DND-41 (cell line): ENCODE measurements at regions not wholly inside any gene's neighbourhood (a gene's known extent, or its start where the extent isn't known, plus 50 kb on each side); places are given as distances from the start of the nearest gene placed in this dataset.

Source experiments
- ATAC-seq: fragments of 200-7000 bp; cut with Tn5 transposase; 3 replicates; pipeline ENCODE4 v1.9.1; 2021; ENCODE audit warnings: low read depth; ENCODE audit not compliant: insufficient read depth
- DNase-seq: peaks from one replicate; pipeline ENCODE4 v3.0.0-alpha.2; 2020
- H2AFZ ChIP-seq: 2 replicates; pipeline ENCODE4 v1.6.0; 2012; ENCODE audit warnings: low read depth, low read length
- H3K27ac ChIP-seq: 2 replicates; pipeline ENCODE4 v1.5.1; 2012; ENCODE audit warnings: low read length, inconsistent platforms
- H3K27me3 ChIP-seq: fragments of 200-600 bp; sonication (generic); 2 replicates; pipeline ENCODE4 v1.6.0; 2012; ENCODE audit warnings: low read length, mild to moderate bottlenecking, inconsistent platforms; ENCODE audit not compliant: insufficient read depth, poor library complexity
- H3K36me3 ChIP-seq: 2 replicates; pipeline ENCODE4 v1.5.1; 2012; ENCODE audit warnings: low read length, inconsistent platforms; ENCODE audit not compliant: insufficient read depth
- H3K4me1 ChIP-seq: 2 replicates; pipeline ENCODE4 v1.5.1; 2012; ENCODE audit warnings: mild to moderate bottlenecking, low read length; ENCODE audit not compliant: insufficient read depth
- H3K4me2 ChIP-seq: 2 replicates; pipeline ENCODE4 v1.6.0; 2012; ENCODE audit warnings: mild to moderate bottlenecking, moderate library complexity, low read length, inconsistent platforms; ENCODE audit not compliant: insufficient read depth
- H3K4me3 ChIP-seq, 2 experiments: fragments of 200-600 bp in 1 of 2; shearing (Covaris generic) in 1 of 2; 2 replicates each; pipeline ENCODE4 v1.5.1; 2012 to 2016; ENCODE audit warnings: inconsistent platforms in 2 of 2, low read length in 2 of 2, mild to moderate bottlenecking in 2 of 2, low read depth in 1 of 2, moderate library complexity in 1 of 2
- H3K79me2 ChIP-seq: 2 replicates; pipeline ENCODE4 v1.6.0; 2012; ENCODE audit warnings: low read length, inconsistent platforms; ENCODE audit not compliant: insufficient read depth
- H3K9ac ChIP-seq: 2 replicates; pipeline ENCODE4 v1.6.0; 2012; ENCODE audit warnings: low read depth, mild to moderate bottlenecking, inconsistent platforms, low read length, moderate library complexity
- H3K9me3 ChIP-seq: 2 replicates; pipeline ENCODE4 v1.5.1; 2012; ENCODE audit warnings: low read length, moderate library complexity, mild to moderate bottlenecking, inconsistent platforms; ENCODE audit not compliant: insufficient read depth, severe bottlenecking
- H4K20me1 ChIP-seq: 2 replicates; pipeline ENCODE4 v1.6.0; 2012; ENCODE audit warnings: low read length; ENCODE audit not compliant: insufficient read depth
- EZH2 ChIP-seq: IDR thresholded peaks from 3 replicates; pipeline ENCODE4 v1.6.1; 2012; ENCODE audit warnings: borderline replicate concordance, low read depth, mild to moderate bottlenecking, moderate library complexity, low read length, inconsistent platforms; ENCODE audit not compliant: severe bottlenecking
- TF ChIP-seq, protein P1 (sequence below): IDR thresholded peaks from 2 replicates; pipeline ENCODE4 v1.5.1; 2012; ENCODE audit warnings: borderline replicate concordance, low read length, moderate library complexity, mild to moderate bottlenecking; ENCODE audit not compliant: poor library complexity, severe bottlenecking; ENCODE audit errors: extremely low read depth

DNA sequence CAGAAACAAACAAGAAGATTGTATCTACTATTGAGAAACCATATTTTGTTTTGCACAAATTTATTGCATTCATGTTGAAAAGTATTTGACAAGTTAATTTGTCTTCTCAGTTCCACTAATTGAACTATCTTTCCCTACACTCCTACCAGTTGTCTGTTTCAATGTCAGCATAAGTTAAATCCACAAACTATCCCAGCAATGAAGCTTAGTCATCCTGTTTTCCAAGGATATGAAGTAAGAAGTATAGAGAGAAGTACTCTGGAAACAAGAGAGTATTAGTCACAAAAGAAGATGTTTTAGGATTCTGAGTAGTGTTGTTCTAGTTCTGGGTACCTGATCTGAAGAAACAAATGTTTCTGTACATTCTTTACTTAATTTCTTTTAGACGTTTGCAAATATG lies 261.6 kb upstream of the ZNF804A start:
- no peak overlapping the region for H3K27ac ChIP-seq
- no peaks in the 10 kb centered on the region for H3K36me3 ChIP-seq
- H3K79me2 ChIP-seq, result no peaks in the 10 kb centered on the region
- H3K27me3 ChIP-seq, result no peaks in the 10 kb centered on the region
- H3K4me1 ChIP-seq, result no peaks in the 10 kb centered on the region
- no peak overlapping the region for H3K4me2 ChIP-seq
- no peak for TF ChIP-seq EZH2
- TF ChIP-seq, protein P1, sequence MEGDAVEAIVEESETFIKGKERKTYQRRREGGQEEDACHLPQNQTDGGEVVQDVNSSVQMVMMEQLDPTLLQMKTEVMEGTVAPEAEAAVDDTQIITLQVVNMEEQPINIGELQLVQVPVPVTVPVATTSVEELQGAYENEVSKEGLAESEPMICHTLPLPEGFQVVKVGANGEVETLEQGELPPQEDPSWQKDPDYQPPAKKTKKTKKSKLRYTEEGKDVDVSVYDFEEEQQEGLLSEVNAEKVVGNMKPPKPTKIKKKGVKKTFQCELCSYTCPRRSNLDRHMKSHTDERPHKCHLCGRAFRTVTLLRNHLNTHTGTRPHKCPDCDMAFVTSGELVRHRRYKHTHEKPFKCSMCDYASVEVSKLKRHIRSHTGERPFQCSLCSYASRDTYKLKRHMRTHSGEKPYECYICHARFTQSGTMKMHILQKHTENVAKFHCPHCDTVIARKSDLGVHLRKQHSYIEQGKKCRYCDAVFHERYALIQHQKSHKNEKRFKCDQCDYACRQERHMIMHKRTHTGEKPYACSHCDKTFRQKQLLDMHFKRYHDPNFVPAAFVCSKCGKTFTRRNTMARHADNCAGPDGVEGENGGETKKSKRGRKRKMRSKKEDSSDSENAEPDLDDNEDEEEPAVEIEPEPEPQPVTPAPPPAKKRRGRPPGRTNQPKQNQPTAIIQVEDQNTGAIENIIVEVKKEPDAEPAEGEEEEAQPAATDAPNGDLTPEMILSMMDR, result no peak
- no peak overlapping the region for H2AFZ ChIP-seq
- no peak overlapping the region for H3K9ac ChIP-seq
- H3K9me3 ChIP-seq, result no peaks in the 10 kb centered on the region
- H3K4me3 ChIP-seq, result no peak overlapping the region
- no peaks in the 10 kb centered on the region for H4K20me1 ChIP-seq
- ATAC-seq (no peak), DNase-seq (no peak)

GRCh38 chr2:184338771-184339170 lies 259.6 kb upstream of the ZNF804A start:
- ATAC-seq (no peak), DNase-seq (no peak)
- no peak overlapping the region for H3K9ac ChIP-seq
- H4K20me1 ChIP-seq, result no peaks in the 10 kb centered on the region
- H3K4me2 ChIP-seq, result no peak overlapping the region
- H3K9me3 ChIP-seq, result no peaks in the 10 kb centered on the region
- no peak for TF ChIP-seq EZH2
- TF ChIP-seq, protein P1, result no peak
- no peaks in the 10 kb centered on the region for H3K36me3 ChIP-seq
- H2AFZ ChIP-seq, result no peak overlapping the region
- no peak overlapping the region for H3K27ac ChIP-seq
- H3K4me1 ChIP-seq, result no peaks in the 10 kb centered on the region
- no peak overlapping the region for H3K4me3 ChIP-seq
- no peaks in the 10 kb centered on the region for H3K79me2 ChIP-seq
- H3K27me3 ChIP-seq, result no peaks in the 10 kb centered on the region

GRCh38 chr2:184339966-184340365 lies 258.4 kb upstream of the ZNF804A start:
- H3K27ac ChIP-seq, result no peak overlapping the region
- no peaks in the 10 kb centered on the region for H3K27me3 ChIP-seq
- H3K9ac ChIP-seq, result no peak overlapping the region
- ATAC-seq (no peak), DNase-seq (no peak)
- no peak overlapping the region for H3K4me3 ChIP-seq
- no peaks in the 10 kb centered on the region for H3K4me1 ChIP-seq
- H3K9me3 ChIP-seq, result no peaks in the 10 kb centered on the region
- no peak for TF ChIP-seq EZH2
- TF ChIP-seq, protein P1, result no peak
- H4K20me1 ChIP-seq, result no peaks in the 10 kb centered on the region
- no peak overlapping the region for H2AFZ ChIP-seq
- no peaks in the 10 kb centered on the region for H3K36me3 ChIP-seq
- H3K4me2 ChIP-seq, result no peak overlapping the region
- H3K79me2 ChIP-seq, result no peaks in the 10 kb centered on the region

GRCh38 chr2:184346338-184346862 lies 251.9 kb upstream of the ZNF804A start:
- Histone ChIP-seq H3K27ac (no peak overlapping the region), H3K4me1 (no peaks in the 10 kb centered on the region), H3K27me3 (no peaks in the 10 kb centered on the region), H3K4me2 (no peak overlapping the region), H4K20me1 (no peaks in the 10 kb centered on the region), H3K4me3 (no peak overlapping the region), H3K79me2 (no peaks in the 10 kb centered on the region), H3K9me3 (no peaks in the 10 kb centered on the region), H3K36me3 (no peaks in the 10 kb centered on the region), H3K9ac (no peak overlapping the region), H2AFZ (no peak overlapping the region)
- DNase-seq, result no peak
- no peak for TF ChIP-seq EZH2
- TF ChIP-seq, protein P1, result no peak
- ATAC-seq, result no peak
